HCT116 (cell line): ENCODE measurements at regions not wholly inside any gene's neighbourhood (a gene's known extent, or its start where the extent isn't known, plus 50 kb on each side); places are given as distances from the start of the nearest gene placed in this dataset.

Source experiments
- ATAC-seq: fragments of 200-7000 bp; cut with Tn5 transposase; 2 replicates; pipeline ENCODE4 v1.9.1; 2020; ENCODE audit warnings: mild to moderate bottlenecking, moderate library complexity
- BruUV-seq: library from RNA; stranded (reverse); fragments of 400-500 nt; replicated peaks from 2 replicates; lab custom pipeline; 2021; lab: Mats Ljungman, UMichigan
- CTCF ChIA-PET: fragments of 300-600 bp; sonication (Branson Sonifier 250); formaldehyde crosslinking; loops from one replicate; lab custom pipeline; 2021; ENCODE audit warnings: antibody characterized with exemption; lab: Charles Lee
- POLR2A ChIA-PET: fragments of 300-600, 350-600 bp; sonication (Branson Sonifier 250); formaldehyde crosslinking; loops from one replicate; lab custom pipeline; 2021; ENCODE audit warnings: antibody characterized with exemption; lab: Charles Lee
- RAD21 ChIA-PET, 2 experiments: fragments of 300-600 bp; sonication (Branson Sonifier 250); formaldehyde crosslinking; loops; one replicate each; lab custom pipeline; 2023; ENCODE audit warnings: low total read pairs in 2 of 2; ENCODE audit not compliant: uncharacterized antibody in 2 of 2, unreplicated experiment in 2 of 2, low non-redundant PET in 1 of 2; lab: Charles Lee
- DNase-seq: peaks from one replicate; pipeline ENCODE4 v3.0.0-alpha.2; 2010; ENCODE audit warnings: low read depth, low spot score
- H2AFZ ChIP-seq: fragments of 200-600 bp; shearing (Covaris generic), sonication (generic); 2 replicates; pipeline ENCODE4 v1.6.1; 2017; ENCODE audit warnings: low read depth, mixed run types, mixed read lengths, antibody characterized with exemption, low read length; ENCODE audit not compliant: poor library complexity, severe bottlenecking
- H3K27ac ChIP-seq: 2 replicates; pipeline ENCODE4 v1.5.1; 2012; ENCODE audit warnings: low read depth, low read length
- H3K27me3 ChIP-seq: fragments of 200-600 bp; sonication (generic); 2 replicates; pipeline ENCODE4 v1.6.1; 2016; ENCODE audit warnings: mixed run types, low read length, mixed read lengths; ENCODE audit not compliant: insufficient read depth
- H3K36me3 ChIP-seq, 2 experiments: fragments of 200-500 bp in 1 of 2; fragments of 200-600 bp in 1 of 2; sonication (Bioruptor generic) in 1 of 2; sonication (generic) in 1 of 2; 2 replicates each; pipeline versions ENCODE4 v1.5.1 to v1.6.1; 2014 to 2016; ENCODE audit warnings: low read length in 2 of 2, inconsistent platforms in 1 of 2, mixed read lengths in 1 of 2, mixed run types in 1 of 2; ENCODE audit not compliant: insufficient read depth in 2 of 2, control insufficient read depth in 1 of 2
- H3K4me1 ChIP-seq, 2 experiments: fragments of 200-600 bp in 1 of 2; sonication (generic) in 1 of 2; 2 replicates each; pipeline versions ENCODE4 v1.5.1 to v1.6.1; 2012 to 2017; ENCODE audit warnings: low read length in 2 of 2, inconsistent platforms in 1 of 2, mild to moderate bottlenecking in 1 of 2, mixed read lengths in 1 of 2, mixed run types in 1 of 2, moderate library complexity in 1 of 2; ENCODE audit not compliant: insufficient read depth in 2 of 2, control insufficient read depth in 1 of 2
- H3K4me2 ChIP-seq: fragments of 200-600 bp; sonication (generic); 2 replicates; pipeline ENCODE4 v1.6.1; 2017; ENCODE audit warnings: mixed run types, low read length, mixed read lengths
- H3K4me3 ChIP-seq, 2 experiments: fragments of 200-600 bp in 1 of 2; sonication (generic) in 1 of 2; replicated peaks in 1 of 2; 2 replicates each; pipeline ENCODE4 v1.5.1; 2011 to 2016; ENCODE audit warnings: low read length in 2 of 2, control low read depth in 1 of 2, low read depth in 1 of 2, mild to moderate bottlenecking in 1 of 2, mixed read lengths in 1 of 2, mixed run types in 1 of 2
- H3K79me2 ChIP-seq: fragments of 200-600 bp; sonication (generic); 2 replicates; pipeline ENCODE4 v1.6.1; 2017; ENCODE audit warnings: mild to moderate bottlenecking, mixed run types, low read length, moderate library complexity, mixed read lengths; ENCODE audit not compliant: insufficient read depth
- H3K9ac ChIP-seq: fragments of 200-600 bp; sonication (generic); 2 replicates; pipeline ENCODE4 v1.6.1; 2016; ENCODE audit warnings: low read length, mixed read lengths
- H3K9me2 ChIP-seq: fragments of 200-600 bp; sonication (generic), shearing (Covaris generic); 2 replicates; pipeline ENCODE4 v1.6.1; 2017; ENCODE audit warnings: mixed run types, mild to moderate bottlenecking, moderate library complexity; ENCODE audit not compliant: insufficient read depth
- H3K9me3 ChIP-seq, 2 experiments: fragments of 200-500 bp in 1 of 2; fragments of 200-600 bp in 1 of 2; sonication (Bioruptor generic) in 1 of 2; sonication (generic) in 1 of 2; 2 replicates each; pipeline ENCODE4 v1.6.1; 2014 to 2017; ENCODE audit warnings: low read length in 2 of 2, mixed read lengths in 2 of 2, inconsistent platforms in 1 of 2, low read depth in 1 of 2, mild to moderate bottlenecking in 1 of 2, mixed run types in 1 of 2, moderate library complexity in 1 of 2; ENCODE audit not compliant: control insufficient read depth in 1 of 2, insufficient read depth in 1 of 2
- H4K20me1 ChIP-seq: fragments of 200-600 bp; sonication (generic), shearing (Covaris generic); 2 replicates; pipeline ENCODE4 v1.6.1; 2017; ENCODE audit warnings: mixed run types, mild to moderate bottlenecking, moderate library complexity; ENCODE audit not compliant: insufficient read depth
- CBX3 ChIP-seq: IDR thresholded peaks from 2 replicates; pipeline ENCODE4 v1.6.1; 2012; ENCODE audit warnings: low read depth
- CEBPB ChIP-seq: IDR thresholded peaks from 2 replicates; pipeline ENCODE4 v1.6.1; 2012; ENCODE audit warnings: low read depth
- EGR1 ChIP-seq: IDR thresholded peaks from 2 replicates; pipeline ENCODE4 v1.6.1; 2012; ENCODE audit warnings: low read depth
- ELF1 ChIP-seq: IDR thresholded peaks from 2 replicates; pipeline ENCODE4 v1.6.1; 2012; ENCODE audit warnings: low read depth, borderline replicate concordance
- EZH2 ChIP-seq: fragments of 200-600 bp; sonication (generic); IDR thresholded peaks from 2 replicates; pipeline ENCODE4 v1.6.1; 2017; ENCODE audit warnings: antibody characterized with exemption, mixed run types
- EZH2phosphoT487 ChIP-seq: fragments of 200-600 bp; IDR thresholded peaks from 2 replicates; pipeline ENCODE4 v1.6.1; 2018; ENCODE audit warnings: antibody characterized with exemption, borderline replicate concordance
- FOSL1 ChIP-seq: IDR thresholded peaks from 2 replicates; pipeline ENCODE4 v1.6.1; 2012; ENCODE audit warnings: low read depth
- JUND ChIP-seq: IDR thresholded peaks from 2 replicates; pipeline ENCODE4 v1.6.1; 2012
- POLR2A ChIP-seq: IDR thresholded peaks from 2 replicates; pipeline ENCODE4 v1.7.0; 2011; ENCODE audit warnings: borderline replicate concordance; ENCODE audit not compliant: insufficient read depth, insufficient read length; ENCODE audit errors: extremely low read depth
- POLR2AphosphoS5 ChIP-seq: IDR thresholded peaks from 2 replicates; pipeline ENCODE4 v1.6.1; 2011; ENCODE audit warnings: mild to moderate bottlenecking, low read depth, low read length, moderate library complexity
- SIN3A ChIP-seq: IDR thresholded peaks from 2 replicates; pipeline ENCODE4 v1.6.1; 2012; ENCODE audit warnings: low read depth
- SP1 ChIP-seq: IDR thresholded peaks from 2 replicates; pipeline ENCODE4 v1.6.1; 2012; ENCODE audit warnings: low read depth
- SRF ChIP-seq: IDR thresholded peaks from 2 replicates; pipeline ENCODE4 v1.6.1; 2012; ENCODE audit warnings: low read depth
- TCF7L2 ChIP-seq: IDR thresholded peaks from 2 replicates; pipeline ENCODE4 v1.7.0; 2011; ENCODE audit warnings: borderline replicate concordance, inconsistent platforms; ENCODE audit not compliant: insufficient read depth, insufficient read length; ENCODE audit errors: extremely low read depth
- YY1 ChIP-seq: IDR thresholded peaks from 2 replicates; pipeline ENCODE4 v1.6.1; 2011; ENCODE audit warnings: low read length, low read depth, moderate library complexity, mild to moderate bottlenecking; ENCODE audit not compliant: insufficient replicate concordance; ENCODE audit errors: extremely low read depth
- ZFX ChIP-seq: fragments of 450-650 bp; IDR thresholded peaks from 2 replicates; pipeline ENCODE4 v1.6.1; 2017
- ZNF274 ChIP-seq: fragments of 200-500 bp; sonication (Bioruptor generic); IDR thresholded peaks from 2 replicates; pipeline ENCODE4 v1.6.1; 2014; ENCODE audit warnings: mild to moderate bottlenecking, low read depth, low read length, inconsistent platforms
- intact Hi-C: fragments of 100-400 bp; cut with micrococcal nuclease; formaldehyde crosslinking; loops from 2 replicates; pipeline ENCODE4 v1.10.0; 2022
- TF ChIP-seq, protein P1 (sequence below): IDR thresholded peaks from 2 replicates; pipeline ENCODE4 v1.6.1; 2012
- TF ChIP-seq, protein P2 (sequence below): IDR thresholded peaks from 2 replicates; pipeline ENCODE4 v1.6.1; 2012; ENCODE audit warnings: low read depth
- TF ChIP-seq, protein P3 (sequence below): IDR thresholded peaks from 2 replicates; pipeline ENCODE4 v1.6.1; 2011; ENCODE audit warnings: mild to moderate bottlenecking, low read length, moderate library complexity; ENCODE audit not compliant: insufficient replicate concordance; ENCODE audit errors: extremely low read depth

DNA sequence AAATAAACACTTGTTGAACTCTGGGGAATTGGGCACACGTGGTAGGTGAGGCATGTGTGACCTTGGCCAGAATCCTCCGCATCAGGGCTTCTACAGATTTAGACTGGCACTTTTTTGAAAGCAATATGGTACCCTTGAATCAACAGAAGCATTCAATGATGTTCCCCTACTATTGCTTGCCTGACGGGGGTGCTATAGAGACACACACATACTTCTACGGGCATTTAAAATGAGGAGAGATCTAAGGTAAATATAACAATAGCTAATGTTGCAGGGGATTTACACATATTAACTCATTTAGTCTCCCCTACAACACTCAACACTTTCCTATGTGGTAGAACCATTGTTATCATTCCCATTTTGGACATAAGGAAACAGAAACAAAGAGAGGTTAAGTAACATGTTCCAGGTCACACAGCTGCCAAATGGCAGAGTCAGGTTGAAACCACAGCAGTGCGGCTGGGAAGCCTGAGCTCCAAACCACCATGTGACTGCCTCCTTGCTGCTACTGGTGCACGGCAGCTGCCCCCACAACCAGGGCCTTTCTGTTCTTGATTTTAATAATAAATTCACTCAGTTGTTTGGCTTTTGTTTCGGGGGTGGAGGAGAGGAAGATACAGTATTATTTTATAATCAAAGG lies 147.4 kb downstream of the ZNF281 start:
- TF ChIP-seq ELF1 = no peak
- TF ChIP-seq, protein P1, sequence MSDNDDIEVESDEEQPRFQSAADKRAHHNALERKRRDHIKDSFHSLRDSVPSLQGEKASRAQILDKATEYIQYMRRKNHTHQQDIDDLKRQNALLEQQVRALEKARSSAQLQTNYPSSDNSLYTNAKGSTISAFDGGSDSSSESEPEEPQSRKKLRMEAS = no peak
- no peak for TF ChIP-seq YY1
- no peak for TF ChIP-seq POLR2AphosphoS5
- no peak for TF ChIP-seq SP1
- no peak for TF ChIP-seq TCF7L2
- TF ChIP-seq EZH2phosphoT487 = no peak
- no peak for TF ChIP-seq CEBPB
- TF ChIP-seq EZH2 = no peak
- no peak for TF ChIP-seq SRF
- TF ChIP-seq SIN3A = no peak
- TF ChIP-seq, protein P2, sequence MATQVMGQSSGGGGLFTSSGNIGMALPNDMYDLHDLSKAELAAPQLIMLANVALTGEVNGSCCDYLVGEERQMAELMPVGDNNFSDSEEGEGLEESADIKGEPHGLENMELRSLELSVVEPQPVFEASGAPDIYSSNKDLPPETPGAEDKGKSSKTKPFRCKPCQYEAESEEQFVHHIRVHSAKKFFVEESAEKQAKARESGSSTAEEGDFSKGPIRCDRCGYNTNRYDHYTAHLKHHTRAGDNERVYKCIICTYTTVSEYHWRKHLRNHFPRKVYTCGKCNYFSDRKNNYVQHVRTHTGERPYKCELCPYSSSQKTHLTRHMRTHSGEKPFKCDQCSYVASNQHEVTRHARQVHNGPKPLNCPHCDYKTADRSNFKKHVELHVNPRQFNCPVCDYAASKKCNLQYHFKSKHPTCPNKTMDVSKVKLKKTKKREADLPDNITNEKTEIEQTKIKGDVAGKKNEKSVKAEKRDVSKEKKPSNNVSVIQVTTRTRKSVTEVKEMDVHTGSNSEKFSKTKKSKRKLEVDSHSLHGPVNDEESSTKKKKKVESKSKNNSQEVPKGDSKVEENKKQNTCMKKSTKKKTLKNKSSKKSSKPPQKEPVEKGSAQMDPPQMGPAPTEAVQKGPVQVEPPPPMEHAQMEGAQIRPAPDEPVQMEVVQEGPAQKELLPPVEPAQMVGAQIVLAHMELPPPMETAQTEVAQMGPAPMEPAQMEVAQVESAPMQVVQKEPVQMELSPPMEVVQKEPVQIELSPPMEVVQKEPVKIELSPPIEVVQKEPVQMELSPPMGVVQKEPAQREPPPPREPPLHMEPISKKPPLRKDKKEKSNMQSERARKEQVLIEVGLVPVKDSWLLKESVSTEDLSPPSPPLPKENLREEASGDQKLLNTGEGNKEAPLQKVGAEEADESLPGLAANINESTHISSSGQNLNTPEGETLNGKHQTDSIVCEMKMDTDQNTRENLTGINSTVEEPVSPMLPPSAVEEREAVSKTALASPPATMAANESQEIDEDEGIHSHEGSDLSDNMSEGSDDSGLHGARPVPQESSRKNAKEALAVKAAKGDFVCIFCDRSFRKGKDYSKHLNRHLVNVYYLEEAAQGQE = no peak
- TF ChIP-seq CBX3 = no peak
- TF ChIP-seq JUND = no peak
- TF ChIP-seq, protein P3, sequence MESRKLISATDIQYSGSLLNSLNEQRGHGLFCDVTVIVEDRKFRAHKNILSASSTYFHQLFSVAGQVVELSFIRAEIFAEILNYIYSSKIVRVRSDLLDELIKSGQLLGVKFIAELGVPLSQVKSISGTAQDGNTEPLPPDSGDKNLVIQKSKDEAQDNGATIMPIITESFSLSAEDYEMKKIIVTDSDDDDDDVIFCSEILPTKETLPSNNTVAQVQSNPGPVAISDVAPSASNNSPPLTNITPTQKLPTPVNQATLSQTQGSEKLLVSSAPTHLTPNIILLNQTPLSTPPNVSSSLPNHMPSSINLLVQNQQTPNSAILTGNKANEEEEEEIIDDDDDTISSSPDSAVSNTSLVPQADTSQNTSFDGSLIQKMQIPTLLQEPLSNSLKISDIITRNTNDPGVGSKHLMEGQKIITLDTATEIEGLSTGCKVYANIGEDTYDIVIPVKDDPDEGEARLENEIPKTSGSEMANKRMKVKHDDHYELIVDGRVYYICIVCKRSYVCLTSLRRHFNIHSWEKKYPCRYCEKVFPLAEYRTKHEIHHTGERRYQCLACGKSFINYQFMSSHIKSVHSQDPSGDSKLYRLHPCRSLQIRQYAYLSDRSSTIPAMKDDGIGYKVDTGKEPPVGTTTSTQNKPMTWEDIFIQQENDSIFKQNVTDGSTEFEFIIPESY = no peak
- TF ChIP-seq FOSL1 = no peak
- no peak for TF ChIP-seq ZFX
- no peak for TF ChIP-seq POLR2A
- no peak for TF ChIP-seq ZNF274
- no peak for TF ChIP-seq EGR1
- TF ChIP-seq, all 23 proteins: peak for 0
- ChIA-PET RAD21 (no interaction called here), POLR2A (no interaction called here), CTCF (no interaction called here)
- Histone ChIP-seq H3K36me3 (no peaks in the 10 kb centered on the region), H2AFZ (no peak overlapping the region), H3K9me3 (no peaks in the 10 kb centered on the region), H3K4me1 (no peaks in the 10 kb centered on the region), H3K27ac (no peak overlapping the region), H4K20me1 (no peaks in the 10 kb centered on the region), H3K4me2 (no peak overlapping the region), H3K4me3 (no peak overlapping the region), H3K9me2 (no peaks in the 10 kb centered on the region), H3K79me2 (no peaks in the 10 kb centered on the region), H3K9ac (no peak overlapping the region), H3K27me3 (no peaks in the 10 kb centered on the region)
- intact Hi-C loops = no loop called here
- BruUV-seq = no TSS peak
- no peak for ATAC-seq
- no peak for DNase-seq
